CD4-positive, alpha-beta T cell (primary cell): ENCODE measurements at regions not wholly inside any gene's neighbourhood (a gene's known extent, or its start where the extent isn't known, plus 50 kb on each side); places are given as distances from the start of the nearest gene placed in this dataset. TPM values are rescaled to one million over a fixed set of nuclear protein-coding genes. Genes with fewer than 3 reads are reported as not detected.
A peak's percentile ranks its signal among the peaks of the same experiment; 100 is the strongest.

ENCODE experiments used
- ATAC-seq: fragments of 200-7000 bp; cut with Tn5 transposase; one replicate; pipeline ENCODE4 v1.10.0; 2022; ENCODE audit warnings: mild to moderate bottlenecking; ENCODE audit not compliant: poor library complexity
- CTCF ChIA-PET: fragments of 350-600 bp; sonication (Branson Sonifier 250); formaldehyde crosslinking; loops from one replicate; lab custom pipeline; 2021; ENCODE audit warnings: antibody characterized with exemption, inconsistent platforms; lab: Charles Lee
- POLR2A ChIA-PET: fragments of 350-600 bp; sonication (Branson Sonifier 250); formaldehyde crosslinking; loops from one replicate; lab custom pipeline; 2021; ENCODE audit warnings: antibody characterized with exemption, inconsistent platforms; lab: Charles Lee
- DNase-seq, 14 experiments: peaks; one replicate each; pipeline ENCODE4 v3.0.0-alpha.2; 2013 to 2020; ENCODE audit warnings: mixed read lengths in 2 of 14
- H3K27ac ChIP-seq, 2 donors: one replicate each; pipeline versions ENCODE4 v1.5.1 to v1.7.0; 2013; ENCODE audit warnings: low read length in 2 of 2, low read depth in 1 of 2, mild to moderate bottlenecking in 1 of 2
- H3K27me3 ChIP-seq, 2 experiments: 1 replicate in 1 of 2; 2 replicates in 1 of 2; pipeline versions ENCODE4 v1.6.1 to v1.7.0; 2013; ENCODE audit warnings: low read length in 2 of 2, control low read depth in 1 of 2, mild to moderate bottlenecking in 1 of 2, moderate library complexity in 1 of 2; ENCODE audit not compliant: insufficient read depth in 2 of 2, control insufficient read depth in 1 of 2
- H3K36me3 ChIP-seq: one replicate; pipeline ENCODE4 v1.6.1; 2013; ENCODE audit warnings: low read length, control low read depth; ENCODE audit not compliant: insufficient read depth
- H3K4me1 ChIP-seq: one replicate; pipeline ENCODE4 v1.6.1; 2013; ENCODE audit warnings: low read length, control low read depth; ENCODE audit not compliant: insufficient read depth
- H3K4me3 ChIP-seq: one replicate; pipeline ENCODE4 v1.5.1; 2013; ENCODE audit warnings: mild to moderate bottlenecking, low read length, moderate library complexity
- H3K9me3 ChIP-seq, 2 experiments: 1 replicate in 1 of 2; 2 replicates in 1 of 2; pipeline versions ENCODE4 v1.6.1 to v1.7.0; 2013; ENCODE audit warnings: low read length in 2 of 2, mild to moderate bottlenecking in 2 of 2, control low read depth in 1 of 2, moderate library complexity in 1 of 2; ENCODE audit not compliant: control insufficient read depth in 1 of 2, insufficient read depth in 1 of 2
- H3K27ac Mint-ChIP-seq: one replicate; pipeline ENCODE4 v1.8.0; 2020; ENCODE audit warnings: mixed read lengths
- H3K27me3 Mint-ChIP-seq: one replicate; pipeline ENCODE4 v1.8.0; 2021; ENCODE audit warnings: mixed read lengths
- H3K36me3 Mint-ChIP-seq: one replicate; pipeline ENCODE4 v1.8.0; 2021; ENCODE audit warnings: low read depth, mixed read lengths
- H3K4me1 Mint-ChIP-seq: one replicate; pipeline ENCODE4 v1.8.0; 2021; ENCODE audit warnings: low read depth, mixed read lengths
- H3K4me3 Mint-ChIP-seq: one replicate; pipeline ENCODE4 v1.8.0; 2020; ENCODE audit warnings: mild to moderate bottlenecking, mixed read lengths
- H3K9me3 Mint-ChIP-seq: one replicate; pipeline ENCODE4 v1.8.0; 2020; ENCODE audit warnings: mixed read lengths
- intact Hi-C, 2 experiments: fragments of 100-400 bp; cut with DNase I in 1 of 2; cut with micrococcal nuclease in 1 of 2; formaldehyde crosslinking; loops; one replicate each; pipeline versions ENCODE4 v1.15.1 to v1.9.0; 2023 to 2025; cut with DNase I, micrococcal nuclease
- microRNA-seq: library from miRNA; unstranded; fragments of <30 nt; microRNA quantifications from one replicate; pipeline ENCODE4 v1.2.0, GENCODE V29; 2021; ENCODE audit warnings: borderline microRNAs expressed, borderline replicate concordance
- TF ChIP-seq, protein P1 (sequence below): fragments of 200-600 bp; IDR thresholded peaks from one replicate; pipeline ENCODE4 v1.8.0; 2022; ENCODE audit warnings: antibody characterized with exemption, mild to moderate bottlenecking

GRCh38 chr12:98456576-98457573 is 58.5 kb upstream of the TMPO start:
- TF ChIP-seq, protein P1, sequence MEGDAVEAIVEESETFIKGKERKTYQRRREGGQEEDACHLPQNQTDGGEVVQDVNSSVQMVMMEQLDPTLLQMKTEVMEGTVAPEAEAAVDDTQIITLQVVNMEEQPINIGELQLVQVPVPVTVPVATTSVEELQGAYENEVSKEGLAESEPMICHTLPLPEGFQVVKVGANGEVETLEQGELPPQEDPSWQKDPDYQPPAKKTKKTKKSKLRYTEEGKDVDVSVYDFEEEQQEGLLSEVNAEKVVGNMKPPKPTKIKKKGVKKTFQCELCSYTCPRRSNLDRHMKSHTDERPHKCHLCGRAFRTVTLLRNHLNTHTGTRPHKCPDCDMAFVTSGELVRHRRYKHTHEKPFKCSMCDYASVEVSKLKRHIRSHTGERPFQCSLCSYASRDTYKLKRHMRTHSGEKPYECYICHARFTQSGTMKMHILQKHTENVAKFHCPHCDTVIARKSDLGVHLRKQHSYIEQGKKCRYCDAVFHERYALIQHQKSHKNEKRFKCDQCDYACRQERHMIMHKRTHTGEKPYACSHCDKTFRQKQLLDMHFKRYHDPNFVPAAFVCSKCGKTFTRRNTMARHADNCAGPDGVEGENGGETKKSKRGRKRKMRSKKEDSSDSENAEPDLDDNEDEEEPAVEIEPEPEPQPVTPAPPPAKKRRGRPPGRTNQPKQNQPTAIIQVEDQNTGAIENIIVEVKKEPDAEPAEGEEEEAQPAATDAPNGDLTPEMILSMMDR: no peak
- intact Hi-C loops: no loop called here
- Histone ChIP-seq H3K4me3 (peak overlapping the region; percentile 26), H3K36me3 (no peaks in the 10 kb centered on the region), H3K9me3 (no peaks in the 10 kb centered on the region), H3K4me1 (peaks cover 7% of the 10 kb centered on the region), H3K27me3 (peaks cover 15 to 25% of the 10 kb centered on the region in 2 experiments), H3K27ac (no peak overlapping the region)
- Mint-ChIP-seq H3K4me3 (peak overlapping the region; percentile 43), H3K4me1 (no peaks in the 10 kb centered on the region), H3K36me3 (no peaks in the 10 kb centered on the region), H3K27ac (no peak overlapping the region), H3K27me3 (peaks cover 38% of the 10 kb centered on the region), H3K9me3 (no peaks in the 10 kb centered on the region)
- DNase-seq (peak in 4 of 14 experiments; percentile 3 to 59 (median 28)), ATAC-seq (no peak)
- POLR2A ChIA-PET: no interaction called here
- CTCF ChIA-PET: no interaction called here

DNA sequence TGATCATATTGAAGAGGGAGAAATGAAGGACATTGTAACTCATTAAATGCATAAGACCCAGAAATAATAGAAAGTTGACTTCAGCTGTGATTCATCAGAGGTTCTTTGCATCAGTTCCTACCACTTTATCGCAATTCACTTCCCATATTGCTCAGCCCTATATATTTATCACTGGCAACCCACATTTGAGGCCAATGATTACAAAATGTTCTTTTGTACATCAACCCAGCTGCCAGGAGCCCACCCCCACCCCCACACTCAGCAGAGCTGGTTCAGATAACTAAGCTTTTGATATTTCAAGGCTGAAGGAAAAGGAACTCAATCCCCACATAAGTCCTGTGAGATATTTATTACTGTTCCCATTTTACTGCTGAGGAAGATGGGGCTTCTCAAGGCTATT is 51.2 kb upstream of the TMPO start:
- POLR2A ChIA-PET: no interaction called here
- no peak for ATAC-seq

DNA sequence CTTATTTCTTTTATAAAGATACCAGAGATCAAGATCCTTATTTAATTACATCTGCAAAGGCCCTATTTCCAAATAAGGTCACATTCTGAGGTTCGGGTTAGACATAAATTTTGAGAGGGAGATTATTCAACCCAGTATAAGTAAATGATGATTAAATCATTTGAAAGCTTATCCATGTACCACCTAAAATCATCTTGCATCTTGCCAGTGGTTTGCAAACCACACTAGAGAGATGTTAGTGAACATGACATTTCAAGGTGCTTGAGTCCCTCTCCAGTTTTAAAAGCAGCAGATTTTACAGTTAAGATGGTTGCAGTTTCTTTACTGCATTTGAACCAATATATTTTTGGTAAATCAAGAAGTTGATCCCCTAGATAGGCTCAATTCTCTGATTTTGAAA is 49.9 kb upstream of the TMPO start:
- ChIA-PET POLR2A (no interaction called here), CTCF (no interaction called here)
- Mint-ChIP-seq H3K27me3 (no peaks in the 10 kb centered on the region), H3K36me3 (no peaks in the 10 kb centered on the region), H3K27ac (no peak overlapping the region), H3K4me3 (no peak overlapping the region), H3K4me1 (no peaks in the 10 kb centered on the region), H3K9me3 (no peaks in the 10 kb centered on the region)
- DNase-seq (no peak), ATAC-seq (no peak)
- Histone ChIP-seq H3K27ac (no peak overlapping the region), H3K4me3 (no peak overlapping the region), H3K4me1 (no peaks in the 10 kb centered on the region), H3K36me3 (no peaks in the 10 kb centered on the region), H3K9me3 (no peaks in the 10 kb centered on the region), H3K27me3 (no peaks in the 10 kb centered on the region)
- intact Hi-C loops: no loop called here
- TF ChIP-seq, protein P1: no peak

More for the DNA sequence above, 51.2 kb upstream of the TMPO start:
- Histone ChIP-seq H3K27me3 (no peaks in the 10 kb centered on the region), H3K36me3 (no peaks in the 10 kb centered on the region), H3K4me1 (no peaks in the 10 kb centered on the region), H3K9me3 (no peaks in the 10 kb centered on the region), H3K4me3 (no peak overlapping the region), H3K27ac (no peak overlapping the region)
- no peaks in the 10 kb centered on the region for H3K27me3 Mint-ChIP-seq
- DNase-seq: peak in 2 of 14 experiments; percentile 31 to 46
- H3K27ac Mint-ChIP-seq: no peak overlapping the region
- H3K4me3 Mint-ChIP-seq: no peak overlapping the region
- no peaks in the 10 kb centered on the region for H3K9me3 Mint-ChIP-seq
- H3K36me3 Mint-ChIP-seq: no peaks in the 10 kb centered on the region
- H3K4me1 Mint-ChIP-seq: no peaks in the 10 kb centered on the region
- CTCF ChIA-PET: no interaction called here
- intact Hi-C loops: no loop called here
- TF ChIP-seq, protein P1: no peak

Small RNAs in the stretch of these regions (microRNA-seq; reads per million reads assigned to microRNA genes)
- gene MIR4303: not detected
- gene MIR4495: not detected
